Activated T-cell treated with anti-CD3 and anti-CD28 coated beads, Interleukin-2, amount 50 U/mL, for 24 hours (primary cell): ENCODE measurements at regions not wholly inside any gene's neighbourhood (a gene's known extent, or its start where the extent isn't known, plus 50 kb on each side); places are given as distances from the start of the nearest gene placed in this dataset.
"Not testable (repeated sequence)": the region's sequence is repeated elsewhere in the genome, so short reads cannot be mapped to it uniquely, and the experiment has no call there.

Experiments used
- DNase-seq: peaks from one replicate; pipeline ENCODE4 v3.0.0-alpha.2; 2020
- H3K27ac Mint-ChIP-seq: 2 replicates; pipeline ENCODE4 v1.8.0; 2020; ENCODE audit warnings: mild to moderate bottlenecking, mixed read lengths
- H3K27me3 Mint-ChIP-seq: 2 replicates; pipeline ENCODE4 v1.8.0; 2020; ENCODE audit warnings: mixed read lengths
- H3K36me3 Mint-ChIP-seq: 2 replicates; pipeline ENCODE4 v1.8.0; 2020; ENCODE audit warnings: low read depth, mixed read lengths
- H3K4me1 Mint-ChIP-seq: 2 replicates; pipeline ENCODE4 v1.8.0; 2020; ENCODE audit warnings: low read depth, mixed read lengths
- H3K4me3 Mint-ChIP-seq: 2 replicates; pipeline ENCODE4 v1.8.0; 2020; ENCODE audit warnings: mild to moderate bottlenecking, moderate library complexity, mixed read lengths
- H3K9me3 Mint-ChIP-seq: 2 replicates; pipeline ENCODE4 v1.8.0; 2020; ENCODE audit warnings: mixed read lengths

- no peak for DNase-seq
- no peak overlapping the region for H3K27ac Mint-ChIP-seq
- H3K27me3 Mint-ChIP-seq, result peaks cover 13% of the 10 kb centered on the region
- peaks cover 8% of the 10 kb centered on the region for H3K36me3 Mint-ChIP-seq
- H3K4me1 Mint-ChIP-seq, result no peaks in the 10 kb centered on the region
- peaks cover 16% of the 10 kb centered on the region for H3K9me3 Mint-ChIP-seq
- H3K4me3 Mint-ChIP-seq, result peak overlapping the region; percentile 48
Measured at GRCh38 chr19:37303591-37304171, 67.2 kb upstream of the ZNF527 start.

GRCh38 chr19:37304190-37304883, 66.6 kb upstream of the ZNF527 start:
- Mint-ChIP-seq H3K9me3 (peaks cover 16% of the 10 kb centered on the region), H3K4me1 (no peaks in the 10 kb centered on the region), H3K27me3 (peaks cover 13% of the 10 kb centered on the region), H3K4me3 (peak overlapping the region; percentile 48), H3K36me3 (peaks cover 8% of the 10 kb centered on the region), H3K27ac (no peak overlapping the region)
- no peak for DNase-seq

- H3K27ac Mint-ChIP-seq, result no peak overlapping the region
- no peak overlapping the region for H3K4me3 Mint-ChIP-seq
- peaks cover 16% of the 10 kb centered on the region for H3K27me3 Mint-ChIP-seq
- H3K4me1 Mint-ChIP-seq, result no peaks in the 10 kb centered on the region
- H3K36me3 Mint-ChIP-seq, result peaks cover 8% of the 10 kb centered on the region
- H3K9me3 Mint-ChIP-seq, result peaks cover 16% of the 10 kb centered on the region
- no peak for DNase-seq
Measured at GRCh38 chr19:37304884-37305255, 66.0 kb upstream of the ZNF527 start.

- Mint-ChIP-seq H3K4me1 (no peaks in the 10 kb centered on the region), H3K27ac (no peak overlapping the region), H3K9me3 (peaks cover 16% of the 10 kb centered on the region), H3K4me3 (no peak overlapping the region), H3K27me3 (peaks cover 23% of the 10 kb centered on the region), H3K36me3 (peaks cover 8% of the 10 kb centered on the region)
- no peak for DNase-seq
Measured at GRCh38 chr19:37306383-37306963, 64.4 kb upstream of the ZNF527 start.

GRCh38 chr19:37309834-37310575, 60.9 kb upstream of the ZNF527 start:
- H3K27ac Mint-ChIP-seq, result no peak overlapping the region
- DNase-seq, result no peak
- H3K36me3 Mint-ChIP-seq, result peaks cover 13% of the 10 kb centered on the region
- H3K9me3 Mint-ChIP-seq, result peaks cover 22% of the 10 kb centered on the region
- peaks cover 13% of the 10 kb centered on the region for H3K4me1 Mint-ChIP-seq
- peaks cover 25% of the 10 kb centered on the region for H3K27me3 Mint-ChIP-seq
- H3K4me3 Mint-ChIP-seq, result no peak overlapping the region

- Mint-ChIP-seq H3K9me3 (peaks cover 18% of the 10 kb centered on the region), H3K27ac (peak overlapping the region; percentile 48), H3K4me1 (peaks cover 15% of the 10 kb centered on the region), H3K36me3 (peaks cover 27% of the 10 kb centered on the region), H3K27me3 (peaks cover 25% of the 10 kb centered on the region), H3K4me3 (peak overlapping the region; percentile 70)
- DNase-seq, result peak; percentile 58
Measured at GRCh38 chr19:37312531-37313334, 58.2 kb upstream of the ZNF527 start.

- H3K36me3 Mint-ChIP-seq, result peaks cover 31% of the 10 kb centered on the region
- DNase-seq, result no peak
- H3K27ac Mint-ChIP-seq, result no peak overlapping the region
- peaks cover 25% of the 10 kb centered on the region for H3K27me3 Mint-ChIP-seq
- peaks cover 15% of the 10 kb centered on the region for H3K4me1 Mint-ChIP-seq
- H3K9me3 Mint-ChIP-seq, result peaks cover 18% of the 10 kb centered on the region
- H3K4me3 Mint-ChIP-seq, result peak overlapping the region; percentile 70
Measured at GRCh38 chr19:37313335-37313627, 57.6 kb upstream of the ZNF527 start.

- Mint-ChIP-seq H3K4me3 (peak overlapping the region; percentile 95), H3K36me3 (peaks cover 68% of the 10 kb centered on the region), H3K9me3 (peaks cover 22% of the 10 kb centered on the region), H3K27ac (peak overlapping the region; percentile 95), H3K4me1 (peaks cover 45% of the 10 kb centered on the region), H3K27me3 (peaks cover 9% of the 10 kb centered on the region)
- peak; percentile 95 for DNase-seq
Measured at GRCh38 chr19:37317403-37318209, 53.3 kb upstream of the ZNF527 start.

GRCh38 chr19:37320988-37321387, 49.9 kb upstream of the ZNF527 start:
- DNase-seq, H3K4me3 Mint-ChIP-seq, H3K27me3 Mint-ChIP-seq, H3K9me3 Mint-ChIP-seq, H3K27ac Mint-ChIP-seq: not testable (repeated sequence)
- peaks cover 83% of the 10 kb centered on the region for H3K36me3 Mint-ChIP-seq
- H3K4me1 Mint-ChIP-seq, result peaks cover 39% of the 10 kb centered on the region
